ENCODE measurements at regions not wholly inside any gene's neighbourhood (a gene's known extent, or its start where the extent isn't known, plus 50 kb on each side); places are given as distances from the start of the nearest gene placed in this dataset.

- no peak overlapping the region for H3K4me3 ChIP-seq (replicated peaks; ENCODE audit: low read depth, low read length)
- TF ChIP-seq, protein P1, sequence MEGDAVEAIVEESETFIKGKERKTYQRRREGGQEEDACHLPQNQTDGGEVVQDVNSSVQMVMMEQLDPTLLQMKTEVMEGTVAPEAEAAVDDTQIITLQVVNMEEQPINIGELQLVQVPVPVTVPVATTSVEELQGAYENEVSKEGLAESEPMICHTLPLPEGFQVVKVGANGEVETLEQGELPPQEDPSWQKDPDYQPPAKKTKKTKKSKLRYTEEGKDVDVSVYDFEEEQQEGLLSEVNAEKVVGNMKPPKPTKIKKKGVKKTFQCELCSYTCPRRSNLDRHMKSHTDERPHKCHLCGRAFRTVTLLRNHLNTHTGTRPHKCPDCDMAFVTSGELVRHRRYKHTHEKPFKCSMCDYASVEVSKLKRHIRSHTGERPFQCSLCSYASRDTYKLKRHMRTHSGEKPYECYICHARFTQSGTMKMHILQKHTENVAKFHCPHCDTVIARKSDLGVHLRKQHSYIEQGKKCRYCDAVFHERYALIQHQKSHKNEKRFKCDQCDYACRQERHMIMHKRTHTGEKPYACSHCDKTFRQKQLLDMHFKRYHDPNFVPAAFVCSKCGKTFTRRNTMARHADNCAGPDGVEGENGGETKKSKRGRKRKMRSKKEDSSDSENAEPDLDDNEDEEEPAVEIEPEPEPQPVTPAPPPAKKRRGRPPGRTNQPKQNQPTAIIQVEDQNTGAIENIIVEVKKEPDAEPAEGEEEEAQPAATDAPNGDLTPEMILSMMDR (IDR thresholded peaks at IDR 0.05; ENCODE audit: low read depth, low read length, missing control alignments) = no peak
- no peak for DNase-seq (ENCODE audit: extremely low read depth, low read depth)
These were observed 132.7 kb upstream of the CYLC2 start for GRCh38 chr9:102862478-102862877.

GRCh38 chr9:102855641-102856040 is 139.5 kb upstream of the CYLC2 start:
- TF ChIP-seq, protein P1 (IDR thresholded peaks at IDR 0.05; ENCODE audit: low read depth, low read length, missing control alignments) = no peak
- no peak for DNase-seq (ENCODE audit: extremely low read depth, low read depth)

DNA sequence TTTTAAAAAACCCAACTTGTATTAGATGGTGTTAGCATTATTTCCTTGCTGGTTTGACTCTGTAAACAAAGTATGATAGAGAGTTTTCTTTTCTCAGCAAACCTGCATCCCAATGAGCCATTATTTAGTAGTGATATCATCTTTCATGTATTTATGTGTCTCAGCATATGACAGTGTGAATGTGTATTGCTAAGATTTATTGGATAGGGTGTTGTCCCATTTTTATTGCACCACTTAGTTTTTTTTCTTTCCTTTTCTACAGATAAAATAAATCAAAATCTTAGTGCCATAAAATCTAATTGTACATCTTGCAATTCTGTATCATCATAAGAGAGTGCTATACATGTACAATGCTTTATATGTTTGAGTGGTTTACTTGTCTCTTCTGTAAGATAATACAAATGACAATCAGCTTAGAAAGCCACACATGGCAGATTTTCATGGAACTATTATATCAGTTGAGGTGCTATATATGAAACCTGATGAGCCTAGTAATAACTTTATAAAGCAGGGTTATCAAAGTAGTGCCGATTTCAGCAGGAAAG is 149.2 kb upstream of the CYLC2 start:
- H3K4me3 ChIP-seq (replicated peaks; ENCODE audit: low read depth, low read length) = no peak overlapping the region
- TF ChIP-seq, protein P1 (IDR thresholded peaks at IDR 0.05; ENCODE audit: low read depth, low read length, missing control alignments) = no peak

More at GRCh38 chr9:102855641-102856040, 139.5 kb upstream of the CYLC2 start:
- H3K4me3 ChIP-seq (replicated peaks; ENCODE audit: low read depth, low read length) = no peak overlapping the region

GRCh38 chr9:102844716-102845115 is 150.4 kb upstream of the CYLC2 start:
- no peak overlapping the region for H3K4me3 ChIP-seq (replicated peaks; ENCODE audit: low read depth, low read length)
- TF ChIP-seq, protein P1 (IDR thresholded peaks at IDR 0.05; ENCODE audit: low read depth, low read length, missing control alignments) = no peak
- DNase-seq (ENCODE audit: extremely low read depth, low read depth) = no peak

More for the DNA sequence above, 149.2 kb upstream of the CYLC2 start:
- no peak for DNase-seq (ENCODE audit: extremely low read depth, low read depth)

GRCh38 chr9:102842423-102842822 is 152.7 kb upstream of the CYLC2 start:
- H3K4me3 ChIP-seq (replicated peaks; ENCODE audit: low read depth, low read length) = no peak overlapping the region
- TF ChIP-seq, protein P1 (IDR thresholded peaks at IDR 0.05; ENCODE audit: low read depth, low read length, missing control alignments) = no peak
- no peak for DNase-seq (ENCODE audit: extremely low read depth, low read depth)

DNA sequence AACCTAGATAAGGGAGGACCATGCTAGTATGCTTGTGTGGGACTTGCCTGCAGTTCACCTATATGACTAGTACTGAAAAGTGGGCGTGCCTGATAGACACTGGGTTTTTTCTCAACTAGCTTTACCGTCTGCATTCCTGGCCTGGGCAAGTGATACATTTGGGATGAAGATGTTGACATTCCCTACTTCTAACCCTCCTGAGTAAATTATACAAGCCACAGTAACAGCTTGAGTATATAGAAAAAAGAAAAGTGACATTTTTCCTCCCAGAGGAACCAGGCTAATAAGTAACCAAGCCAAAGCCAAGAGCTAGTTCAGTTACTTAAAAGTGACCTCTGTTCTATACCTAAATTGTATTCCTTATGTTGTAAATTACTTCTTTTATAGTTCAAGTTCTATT is 153.8 kb upstream of the CYLC2 start:
- DNase-seq (ENCODE audit: extremely low read depth, low read depth) = no peak
- TF ChIP-seq, protein P1 (IDR thresholded peaks at IDR 0.05; ENCODE audit: low read depth, low read length, missing control alignments) = no peak
- no peak overlapping the region for H3K4me3 ChIP-seq (replicated peaks; ENCODE audit: low read depth, low read length)

- no peak for DNase-seq (ENCODE audit: extremely low read depth, low read depth)
- no peak overlapping the region for H3K4me3 ChIP-seq (replicated peaks; ENCODE audit: low read depth, low read length)
- TF ChIP-seq, protein P1 (IDR thresholded peaks at IDR 0.05; ENCODE audit: low read depth, low read length, missing control alignments) = no peak
These were observed 154.8 kb upstream of the CYLC2 start for GRCh38 chr9:102840335-102840734.

All from HFF-Myc (cell line).